Uterus (tissue), 2 donors: ENCODE measurements at regions not wholly inside any gene's neighbourhood (a gene's known extent, or its start where the extent isn't known, plus 50 kb on each side); places are given as distances from the start of the nearest gene placed in this dataset.

Source experiments
- POLR2A ChIP-seq, 2 donors: fragments of 450-650 bp; IDR thresholded peaks; one replicate each; pipeline ENCODE4 v1.6.1; 2016; ENCODE audit warnings: antibody characterized with exemption in 2 of 2, mild to moderate bottlenecking in 1 of 2, moderate library complexity in 1 of 2
- TF ChIP-seq, protein P1 (sequence below), 4 experiments: fragments of 200-600 bp in 2 of 4; fragments of 450-650 bp in 2 of 4; sonication (generic) in 2 of 4; IDR thresholded peaks; one replicate each; pipeline ENCODE4 v1.5.1; 2016 to 2019; ENCODE audit warnings: antibody characterized with exemption in 4 of 4, mild to moderate bottlenecking in 2 of 4, moderate library complexity in 1 of 4

DNA sequence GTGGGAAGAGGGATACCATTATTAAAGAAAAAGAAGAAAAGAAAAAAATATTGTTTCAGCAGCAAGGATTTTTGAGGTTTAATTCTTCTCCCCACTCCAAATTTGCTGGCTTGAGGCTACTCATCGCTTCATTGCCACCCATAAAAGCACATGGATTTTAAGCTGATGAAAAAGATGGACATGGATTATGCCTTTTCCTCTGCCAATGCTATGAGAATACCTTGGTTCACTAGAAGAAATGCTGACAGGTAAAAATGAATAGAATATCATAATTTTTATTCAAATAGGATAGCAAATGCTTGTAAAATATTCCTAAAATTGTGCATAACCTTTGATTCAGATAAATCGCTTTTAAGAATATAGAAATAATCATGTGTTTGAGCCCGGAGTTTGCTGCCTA is 289.7 kb upstream of the DPYD start:
- TF ChIP-seq POLR2A (IDR thresholded peaks at IDR 0.05): no peak
- TF ChIP-seq, protein P1, sequence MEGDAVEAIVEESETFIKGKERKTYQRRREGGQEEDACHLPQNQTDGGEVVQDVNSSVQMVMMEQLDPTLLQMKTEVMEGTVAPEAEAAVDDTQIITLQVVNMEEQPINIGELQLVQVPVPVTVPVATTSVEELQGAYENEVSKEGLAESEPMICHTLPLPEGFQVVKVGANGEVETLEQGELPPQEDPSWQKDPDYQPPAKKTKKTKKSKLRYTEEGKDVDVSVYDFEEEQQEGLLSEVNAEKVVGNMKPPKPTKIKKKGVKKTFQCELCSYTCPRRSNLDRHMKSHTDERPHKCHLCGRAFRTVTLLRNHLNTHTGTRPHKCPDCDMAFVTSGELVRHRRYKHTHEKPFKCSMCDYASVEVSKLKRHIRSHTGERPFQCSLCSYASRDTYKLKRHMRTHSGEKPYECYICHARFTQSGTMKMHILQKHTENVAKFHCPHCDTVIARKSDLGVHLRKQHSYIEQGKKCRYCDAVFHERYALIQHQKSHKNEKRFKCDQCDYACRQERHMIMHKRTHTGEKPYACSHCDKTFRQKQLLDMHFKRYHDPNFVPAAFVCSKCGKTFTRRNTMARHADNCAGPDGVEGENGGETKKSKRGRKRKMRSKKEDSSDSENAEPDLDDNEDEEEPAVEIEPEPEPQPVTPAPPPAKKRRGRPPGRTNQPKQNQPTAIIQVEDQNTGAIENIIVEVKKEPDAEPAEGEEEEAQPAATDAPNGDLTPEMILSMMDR (IDR thresholded peaks at IDR 0.05): no peak
